Natural killer cell (primary cell): ENCODE measurements at regions not wholly inside any gene's neighbourhood (a gene's known extent, or its start where the extent isn't known, plus 50 kb on each side); places are given as distances from the start of the nearest gene placed in this dataset.

Experiments
- ATAC-seq, 3 donors: fragments of 150-1000 bp in 2 of 3; fragments of 200-7000 bp in 1 of 3; cut with Tn5 transposase; 1 replicate in 1 of 3; 2 replicates in 2 of 3; pipeline ENCODE4 v1.10.0; 2021; ENCODE audit warnings: mild to moderate bottlenecking in 2 of 3, moderate library complexity in 2 of 3
- DNase-seq, 2 donors: peaks; one replicate each; pipeline versions ENCODE4 v3.0.0 to v3.0.0-alpha.2; 2013 to 2021; ENCODE audit warnings: mixed read lengths in 1 of 2
- H3K27ac ChIP-seq: one replicate; pipeline ENCODE4 v1.5.1; 2013; ENCODE audit warnings: mild to moderate bottlenecking, low read length
- H3K27me3 ChIP-seq: one replicate; pipeline ENCODE4 v1.6.1; 2013; ENCODE audit warnings: low read length; ENCODE audit not compliant: control insufficient read depth, insufficient read depth
- H3K36me3 ChIP-seq: one replicate; pipeline ENCODE4 v1.6.1; 2013; ENCODE audit warnings: low read length; ENCODE audit not compliant: control insufficient read depth, insufficient read depth
- H3K4me1 ChIP-seq: one replicate; pipeline ENCODE4 v1.6.1; 2013; ENCODE audit warnings: low read length; ENCODE audit not compliant: control insufficient read depth, insufficient read depth
- H3K4me3 ChIP-seq: one replicate; pipeline ENCODE4 v1.5.1; 2013; ENCODE audit warnings: low read length
- H3K9me3 ChIP-seq: one replicate; pipeline ENCODE4 v1.6.1; 2013; ENCODE audit warnings: low read length; ENCODE audit not compliant: control insufficient read depth, insufficient read depth
- H3K27ac Mint-ChIP-seq, 2 donors: one replicate each; pipeline ENCODE4 v1.8.0; 2022; ENCODE audit warnings: mild to moderate bottlenecking in 2 of 2, mixed read lengths in 2 of 2, moderate library complexity in 1 of 2
- H3K27me3 Mint-ChIP-seq, 2 donors: one replicate each; pipeline ENCODE4 v1.8.0; 2022; ENCODE audit warnings: low read depth in 2 of 2, mixed read lengths in 2 of 2
- H3K36me3 Mint-ChIP-seq: one replicate; pipeline ENCODE4 v1.8.0; 2022; ENCODE audit warnings: mixed read lengths
- H3K4me1 Mint-ChIP-seq, 2 donors: one replicate each; pipeline ENCODE4 v1.8.0; 2022; ENCODE audit warnings: mixed read lengths in 2 of 2
- H3K4me3 Mint-ChIP-seq: one replicate; pipeline ENCODE4 v1.8.0; 2022; ENCODE audit warnings: mild to moderate bottlenecking, moderate library complexity, mixed read lengths
- H3K9me3 Mint-ChIP-seq, 2 donors: one replicate each; pipeline ENCODE4 v1.8.0; 2022; ENCODE audit warnings: mixed read lengths in 2 of 2
- CTCF ChIP-seq: fragments of 200-600 bp; IDR thresholded peaks from one replicate; pipeline ENCODE4 v1.8.0; 2022; ENCODE audit warnings: antibody characterized with exemption
- WGBS: methylation state at CpG from one replicate; pipeline ENCODE4 v1.1.7; 2013; ENCODE audit warnings: missing lambda C conversion rate; ENCODE audit not compliant: insufficient coverage; 5-methylcytosine and 5-hydroxymethylcytosine counted together
- intact Hi-C: fragments of 100-400 bp; cut with micrococcal nuclease; formaldehyde crosslinking; loops from one replicate; pipeline ENCODE4 v1.14.2; 2022

DNA sequence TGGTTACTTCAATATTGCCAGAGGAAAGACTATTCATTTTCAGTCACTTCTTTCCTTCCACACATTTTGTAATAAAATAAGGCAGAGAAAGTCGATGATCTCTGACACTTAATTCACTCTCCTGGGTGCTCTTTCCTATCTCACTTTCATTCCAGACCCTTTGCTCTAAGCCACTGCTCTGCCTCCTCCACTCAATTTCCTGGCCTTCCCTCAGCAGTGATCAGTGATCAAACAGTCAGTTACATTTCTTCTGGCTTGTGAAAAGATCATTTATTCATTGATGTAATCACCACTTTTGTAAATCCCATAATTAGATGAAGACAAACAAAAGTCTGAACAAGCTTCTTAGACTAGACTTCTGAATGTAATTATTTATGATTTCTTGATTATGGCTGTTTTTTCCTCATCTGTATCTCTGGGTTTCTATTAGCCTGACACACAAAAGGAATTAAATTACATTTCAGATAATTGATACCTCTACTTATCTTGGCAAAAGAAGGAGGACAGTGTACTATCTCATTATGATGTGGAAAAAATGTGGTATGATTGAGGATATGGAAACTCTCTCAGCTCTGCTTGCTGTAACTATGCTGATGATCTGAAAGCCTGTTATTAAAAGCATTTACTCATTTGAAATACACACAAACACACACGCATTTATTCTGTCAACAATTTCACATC, 1102.3 kb downstream of the GRM8 start:
- H3K27me3 ChIP-seq = no peaks in the 10 kb centered on the region
- no peaks in the 10 kb centered on the region for H3K4me1 ChIP-seq
- no peak overlapping the region for H3K27ac Mint-ChIP-seq
- no peak overlapping the region for H3K4me3 Mint-ChIP-seq
- H3K9me3 ChIP-seq = no peaks in the 10 kb centered on the region
- TF ChIP-seq CTCF = no peak
- DNase-seq = no peak
- peaks cover 11 to 12% of the 10 kb centered on the region in 2 donors for H3K9me3 Mint-ChIP-seq
- H3K27ac ChIP-seq = no peak overlapping the region
- H3K27me3 Mint-ChIP-seq = no peaks in the 10 kb centered on the region
- ATAC-seq = no peak
- 69% methylated on average over 1 of the region's 2 CpGs for WGBS
- no peaks in the 10 kb centered on the region for H3K4me1 Mint-ChIP-seq
- no peaks in the 10 kb centered on the region for H3K36me3 Mint-ChIP-seq
- intact Hi-C loops = no loop called here
- H3K36me3 ChIP-seq = no peaks in the 10 kb centered on the region
- no peak overlapping the region for H3K4me3 ChIP-seq

DNA sequence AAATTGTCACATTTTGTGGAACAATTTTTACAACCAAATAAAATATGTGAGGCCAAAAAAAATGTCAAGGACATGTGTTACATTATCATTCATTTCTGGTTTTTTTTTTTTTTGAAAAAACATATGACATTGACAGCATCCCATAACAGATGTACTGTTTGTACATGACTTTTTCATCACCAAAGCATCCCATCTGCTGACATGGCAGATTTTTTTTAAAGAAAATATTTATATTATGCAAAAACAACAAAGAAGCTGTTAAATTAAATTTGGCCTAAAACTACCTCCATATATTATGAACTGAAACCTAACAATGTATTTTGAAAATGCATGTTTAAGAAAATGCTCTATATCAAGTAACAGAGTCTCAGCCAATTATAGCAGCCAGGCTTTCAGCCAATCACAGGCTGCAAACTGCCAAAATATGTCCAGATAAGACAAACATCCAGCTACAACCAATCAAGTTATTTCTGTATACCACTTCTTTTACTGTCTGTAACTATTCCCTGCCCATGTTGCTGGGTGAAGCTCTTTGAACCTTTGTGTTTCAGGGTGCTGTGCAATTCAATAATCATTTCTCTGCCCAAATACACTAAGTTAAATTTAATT, 1111.8 kb downstream of the GRM8 start:
- no peak overlapping the region for H3K4me3 ChIP-seq
- Mint-ChIP-seq H3K27ac (no peak overlapping the region), H3K4me1 (no peaks in the 10 kb centered on the region), H3K36me3 (no peaks in the 10 kb centered on the region), H3K4me3 (no peak overlapping the region), H3K9me3 (peaks cover 4 to 12% of the 10 kb centered on the region in 2 donors), H3K27me3 (no peaks in the 10 kb centered on the region)
- no peak overlapping the region for H3K27ac ChIP-seq
- ATAC-seq = no peak
- H3K27me3 ChIP-seq = no peaks in the 10 kb centered on the region
- intact Hi-C loops = no loop called here
- peaks cover 3% of the 10 kb centered on the region for H3K9me3 ChIP-seq
- H3K36me3 ChIP-seq = no peaks in the 10 kb centered on the region
- no peak for TF ChIP-seq CTCF
- H3K4me1 ChIP-seq = no peaks in the 10 kb centered on the region
- no peak for DNase-seq

- no peaks in the 10 kb centered on the region for H3K36me3 ChIP-seq
- DNase-seq (no peak), ATAC-seq (no peak)
- peaks cover 5% of the 10 kb centered on the region for H3K9me3 ChIP-seq
- H3K4me3 Mint-ChIP-seq = no peak overlapping the region
- no peaks in the 10 kb centered on the region for H3K27me3 Mint-ChIP-seq
- no peak overlapping the region for H3K4me3 ChIP-seq
- no peak overlapping the region for H3K27ac ChIP-seq
- H3K36me3 Mint-ChIP-seq = no peaks in the 10 kb centered on the region
- H3K4me1 ChIP-seq = no peaks in the 10 kb centered on the region
- no peaks in the 10 kb centered on the region for H3K27me3 ChIP-seq
- TF ChIP-seq CTCF = no peak
- peaks cover 14 to 18% of the 10 kb centered on the region in 2 donors for H3K9me3 Mint-ChIP-seq
- intact Hi-C loops = no loop called here
- 55% methylated on average over 1 of the region's 1 CpG for WGBS
- H3K4me1 Mint-ChIP-seq = no peaks in the 10 kb centered on the region
- no peak overlapping the region for H3K27ac Mint-ChIP-seq
Measured at GRCh38 chr7:126119981-126120380, 1132.8 kb downstream of the GRM8 start.

GRCh38 chr7:126103582-126103981, 1149.2 kb downstream of the GRM8 start:
- no peaks in the 10 kb centered on the region for H3K4me1 ChIP-seq
- WGBS = 71% methylated on average over 1 of the region's 1 CpG
- H3K27me3 Mint-ChIP-seq = no peaks in the 10 kb centered on the region
- DNase-seq (no peak), ATAC-seq (no peak)
- H3K9me3 ChIP-seq = peaks cover 4% of the 10 kb centered on the region
- H3K27ac Mint-ChIP-seq = no peak overlapping the region
- H3K9me3 Mint-ChIP-seq = peaks cover 20 to 26% of the 10 kb centered on the region in 2 donors
- TF ChIP-seq CTCF = no peak
- no peak overlapping the region for H3K27ac ChIP-seq
- no peaks in the 10 kb centered on the region for H3K36me3 ChIP-seq
- intact Hi-C loops = no loop called here
- no peak overlapping the region for H3K4me3 ChIP-seq
- H3K4me1 Mint-ChIP-seq = no peaks in the 10 kb centered on the region
- peaks cover 8% of the 10 kb centered on the region for H3K36me3 Mint-ChIP-seq
- no peaks in the 10 kb centered on the region for H3K27me3 ChIP-seq
- no peak overlapping the region for H3K4me3 Mint-ChIP-seq
